HG03280 (cell line): ENCODE measurements at regions not wholly inside any gene's neighbourhood (a gene's known extent, or its start where the extent isn't known, plus 50 kb on each side); places are given as distances from the start of the nearest gene placed in this dataset.
"Not testable (repeated sequence)": the region's sequence is repeated elsewhere in the genome, so short reads cannot be mapped to it uniquely, and the experiment has no call there.

Experiments used
- ATAC-seq: cut with Tn5 transposase; IDR thresholded peaks from one replicate; pipeline ENCODE4 v1.9.1; 2021; ENCODE audit warnings: mild to moderate bottlenecking, moderate library complexity; ENCODE audit not compliant: unreplicated experiment

- no peak for ATAC-seq
These were observed 80.8 kb downstream of the C21orf91 start for GRCh38 chr21:17738176-17738953.

DNA sequence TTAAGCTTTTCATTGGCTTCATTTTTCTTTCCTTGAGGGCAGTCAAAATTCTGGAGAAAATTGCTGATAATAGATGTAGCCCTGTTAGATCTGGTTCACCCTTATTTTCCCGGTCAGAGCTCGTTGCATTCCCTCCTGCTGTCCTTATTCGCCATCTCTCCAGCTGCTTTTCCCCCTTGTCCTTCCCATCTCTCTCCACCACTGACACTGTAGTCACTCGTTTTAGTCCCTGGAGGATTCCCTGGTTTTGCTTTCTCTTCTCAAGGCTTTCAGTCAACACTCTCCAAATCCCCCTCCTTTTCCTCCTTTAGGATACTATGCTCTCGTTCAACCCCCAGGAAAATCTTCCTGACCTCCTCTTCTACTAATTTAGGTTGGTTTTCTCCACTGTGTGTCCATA lies 83.1 kb downstream of the C21orf91 start:
- ATAC-seq, result no peak

DNA sequence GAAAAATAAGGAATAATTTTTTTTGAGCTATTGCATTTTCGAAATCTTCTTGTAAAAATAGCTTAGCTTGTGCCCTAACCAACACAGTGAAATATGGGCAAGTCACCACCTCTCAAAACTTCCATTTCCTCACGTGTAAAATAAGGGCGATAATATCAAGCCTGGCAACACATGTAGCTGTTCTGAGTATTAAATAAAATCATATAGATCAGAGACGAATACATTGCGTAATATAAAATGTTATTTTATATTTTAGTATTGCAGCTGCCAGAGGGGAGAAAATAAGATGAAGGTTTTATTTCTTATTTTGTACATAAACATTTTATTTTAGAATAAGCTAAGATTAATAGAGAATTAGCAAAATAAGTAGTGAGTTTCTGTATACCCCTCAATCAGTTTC lies 85.9 kb downstream of the C21orf91 start:
- no peak for ATAC-seq

GRCh38 chr21:17732306-17732705 lies 86.8 kb downstream of the C21orf91 start:
- no peak for ATAC-seq

GRCh38 chr21:17731554-17731953 lies 87.6 kb downstream of the C21orf91 start:
- no peak for ATAC-seq

DNA sequence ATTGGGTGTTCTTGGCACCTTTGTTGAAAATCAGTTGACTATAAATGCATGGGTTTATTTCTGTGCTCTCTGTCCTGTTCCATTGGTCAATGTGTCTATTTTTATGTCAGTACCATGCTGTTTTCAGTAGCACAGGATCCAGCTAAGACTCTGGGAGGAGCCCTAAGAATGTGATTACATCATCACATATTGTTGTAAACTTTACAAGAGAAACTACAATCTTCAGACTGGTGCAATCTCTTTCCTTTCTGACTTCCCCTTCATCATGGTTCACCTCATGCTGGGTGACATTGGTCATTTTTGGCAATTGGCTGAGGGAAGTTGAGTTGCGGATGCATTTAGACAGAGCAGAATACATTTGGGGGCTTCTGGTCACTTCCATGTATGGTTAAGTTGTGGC lies 88.4 kb downstream of the C21orf91 start:
- ATAC-seq, result no peak

DNA sequence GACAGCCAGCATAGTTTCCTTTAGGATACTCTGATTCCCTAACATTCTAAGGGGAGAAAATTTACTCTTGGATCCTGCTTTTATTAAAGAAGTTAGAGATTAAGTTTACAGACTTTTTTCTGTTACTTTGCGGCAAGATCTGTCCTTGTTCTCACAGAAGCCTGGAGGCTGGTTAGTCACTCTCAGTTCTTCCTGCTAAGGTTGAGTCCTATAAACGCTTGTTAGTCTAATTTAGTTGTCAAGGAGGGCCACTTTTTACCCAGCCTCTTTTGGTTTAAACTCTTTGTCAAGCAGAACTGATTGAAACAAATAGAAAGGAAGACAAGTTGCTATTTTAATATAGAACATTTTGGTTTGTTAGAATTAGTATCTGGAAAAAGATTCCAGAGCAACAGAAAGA lies 89.7 kb downstream of the C21orf91 start:
- ATAC-seq, result no peak

DNA sequence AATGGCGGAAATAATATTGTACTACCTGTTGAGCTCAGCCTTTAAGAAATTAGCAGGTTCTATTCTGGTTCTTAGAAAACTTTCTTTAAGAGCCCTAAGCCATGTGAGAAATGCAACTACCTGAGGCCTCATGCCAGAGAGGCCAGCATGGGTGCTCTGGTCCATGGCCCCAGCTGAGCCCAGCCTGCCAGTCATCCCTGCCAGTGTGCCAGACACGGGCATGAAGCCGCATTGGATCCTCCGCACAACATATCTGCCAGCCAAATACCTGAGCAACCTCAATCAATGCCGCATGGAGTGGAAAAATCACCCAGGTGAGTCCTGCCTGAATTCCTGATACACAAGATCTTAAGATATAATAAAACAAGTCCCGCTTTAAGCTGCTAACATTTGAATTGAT lies 91.8 kb downstream of the C21orf91 start:
- no peak for ATAC-seq

DNA sequence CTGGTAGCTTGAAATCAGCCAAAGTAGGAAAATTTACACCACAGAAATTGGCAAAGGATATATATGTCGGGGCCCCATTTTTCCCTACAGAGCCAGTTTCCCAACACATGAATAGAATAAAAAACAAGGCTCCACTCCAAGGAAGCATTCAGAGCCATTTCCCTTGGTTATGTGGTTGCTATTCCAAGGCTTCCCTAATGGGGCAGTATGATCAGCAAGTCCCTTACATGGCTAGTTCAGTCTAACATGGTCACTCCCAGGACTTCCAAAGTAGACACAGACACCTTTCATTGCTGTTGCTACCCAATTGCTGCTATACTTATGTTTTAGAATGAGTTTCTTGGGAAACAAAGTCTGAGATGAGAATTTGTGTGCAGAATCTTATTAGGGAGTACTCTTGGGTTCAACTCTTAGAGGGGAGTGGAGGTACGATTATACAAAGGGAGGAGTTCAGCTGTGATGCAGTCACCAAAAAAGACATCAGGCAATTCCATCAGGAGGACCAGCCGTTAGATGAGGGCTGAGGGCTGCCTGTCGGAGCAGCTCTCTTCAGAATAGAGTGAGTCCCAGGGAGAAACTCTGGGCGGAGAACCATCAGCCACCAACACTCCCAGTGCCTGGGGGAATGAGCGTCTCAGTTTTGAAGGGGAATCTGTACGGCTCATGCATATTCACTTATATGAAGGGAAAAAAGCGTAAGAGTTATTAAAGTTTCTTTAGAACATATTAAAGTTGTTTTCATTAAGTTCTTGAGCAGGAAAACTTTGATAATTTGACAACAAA lies 92.9 kb downstream of the C21orf91 start:
- ATAC-seq, result no peak

GRCh38 chr21:17725339-17725738 lies 93.8 kb downstream of the C21orf91 start:
- ATAC-seq, result no peak

- ATAC-seq, result no peak
These were observed 100.2 kb upstream of the BTG3 start for GRCh38 chr21:17712887-17713286.

DNA sequence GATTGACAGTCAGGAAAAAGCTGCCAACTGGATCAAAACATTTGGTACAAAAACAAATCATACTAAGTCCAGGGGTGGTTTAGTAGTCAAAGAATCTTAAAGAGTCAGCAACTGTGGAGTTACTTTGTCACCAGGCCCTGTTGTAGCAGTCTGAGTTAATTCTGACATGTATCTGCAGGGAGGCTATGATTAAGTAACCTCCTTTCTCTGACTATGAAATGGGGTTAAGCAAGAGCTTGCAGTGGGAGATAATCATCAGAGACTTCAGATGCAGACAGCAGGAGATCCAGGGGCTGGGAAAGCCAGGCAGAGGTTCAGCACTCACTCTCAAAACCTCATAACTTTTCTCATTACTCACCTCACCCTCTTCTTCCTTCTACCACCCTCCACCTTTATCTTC lies 99.2 kb upstream of the BTG3 start:
- ATAC-seq, result no peak

GRCh38 chr21:17709266-17709611 lies 96.5 kb upstream of the BTG3 start:
- ATAC-seq, result peak; percentile 93

GRCh38 chr21:17708522-17709265 lies 96.0 kb upstream of the BTG3 start:
- peak; percentile 37 for ATAC-seq

- no peak for ATAC-seq
These were observed 87.0 kb upstream of the BTG3 start for GRCh38 chr21:17699524-17700189.

GRCh38 chr21:17697473-17697872 lies 84.8 kb upstream of the BTG3 start:
- ATAC-seq, result no peak

DNA sequence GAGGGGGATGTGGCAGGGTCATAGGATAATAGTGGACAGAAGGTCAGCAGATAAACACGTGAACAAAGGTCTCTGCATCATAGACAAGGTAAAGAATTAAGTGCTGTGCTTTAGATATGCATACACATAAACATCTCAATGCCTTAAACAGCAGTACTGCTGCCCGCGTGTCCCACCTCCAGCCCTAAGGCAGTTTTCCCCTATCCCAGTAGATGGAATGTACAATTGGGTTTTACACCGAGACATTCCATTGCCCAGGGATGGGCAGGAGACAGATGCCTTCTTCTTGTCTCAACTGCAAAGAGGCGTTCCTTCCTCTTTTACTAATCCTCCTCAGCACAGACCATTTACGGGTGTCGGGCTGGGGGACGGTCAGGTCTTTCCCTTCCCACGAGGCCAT lies 81.7 kb upstream of the BTG3 start:
- not testable (repeated sequence) for ATAC-seq

- ATAC-seq, result no peak
These were observed 81.1 kb upstream of the BTG3 start for GRCh38 chr21:17693801-17694200.

DNA sequence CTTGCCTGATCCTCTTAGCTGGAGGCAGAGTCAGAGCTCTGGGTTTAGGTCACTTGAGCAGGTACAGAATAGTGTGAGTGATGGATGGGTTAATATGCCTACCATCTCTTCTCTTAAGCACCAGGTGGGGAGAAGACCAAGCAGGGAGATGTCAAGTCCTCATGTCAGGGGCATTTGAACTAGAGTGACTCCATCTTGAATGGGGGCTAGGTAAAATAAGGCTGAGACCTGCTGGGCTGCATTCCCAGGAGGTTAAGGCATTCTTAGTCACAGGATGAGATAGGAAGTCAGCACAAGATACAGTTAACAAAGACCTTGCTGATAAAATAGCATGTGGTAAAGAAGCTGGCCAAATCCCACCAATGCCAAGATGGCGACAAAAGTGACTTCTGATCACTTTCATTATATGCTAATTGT lies 77.4 kb upstream of the BTG3 start:
- ATAC-seq, result no peak

GRCh38 chr21:17688912-17689874 lies 76.5 kb upstream of the BTG3 start:
- no peak for ATAC-seq
